Muscle layer of duodenum (tissue), 2 donors: ENCODE measurements at regions not wholly inside any gene's neighbourhood (a gene's known extent, or its start where the extent isn't known, plus 50 kb on each side); places are given as distances from the start of the nearest gene placed in this dataset.

Source experiments
- H3K27ac ChIP-seq: one replicate; pipeline ENCODE4 v1.7.0; 2013; ENCODE audit warnings: mild to moderate bottlenecking, low read length
- H3K27me3 ChIP-seq: one replicate; pipeline ENCODE4 v1.7.0; 2013; ENCODE audit warnings: low read depth, mild to moderate bottlenecking, control low read depth, low read length
- H3K36me3 ChIP-seq, 2 donors: one replicate each; pipeline ENCODE4 v1.7.0; 2013; ENCODE audit warnings: low read length in 2 of 2, control low read depth in 1 of 2, mild to moderate bottlenecking in 1 of 2; ENCODE audit not compliant: insufficient read depth in 2 of 2, control insufficient read depth in 1 of 2
- H3K4me1 ChIP-seq, 2 donors: one replicate each; pipeline ENCODE4 v1.7.0; 2013; ENCODE audit warnings: low read length in 2 of 2, mild to moderate bottlenecking in 2 of 2, control low read depth in 1 of 2, moderate library complexity in 1 of 2; ENCODE audit not compliant: insufficient read depth in 2 of 2, control insufficient read depth in 1 of 2
- H3K4me3 ChIP-seq, 2 donors: one replicate each; pipeline ENCODE4 v1.7.0; 2013; ENCODE audit warnings: low read length in 2 of 2, low read depth in 1 of 2, mild to moderate bottlenecking in 1 of 2
- H3K9me3 ChIP-seq, 2 donors: one replicate each; pipeline ENCODE4 v1.7.0; 2013; ENCODE audit warnings: low read length in 2 of 2, control low read depth in 1 of 2, mild to moderate bottlenecking in 1 of 2; ENCODE audit not compliant: control insufficient read depth in 1 of 2
- donor health status: healthy.

- Histone ChIP-seq H3K9me3 (peaks cover 0 to 15% of the 10 kb centered on the region in 2 donors), H3K36me3 (no peaks in the 10 kb centered on the region), H3K27ac (no peak overlapping the region), H3K4me1 (no peaks in the 10 kb centered on the region), H3K27me3 (no peaks in the 10 kb centered on the region), H3K4me3 (no peak overlapping the region)
Observed at GRCh38 chr2:52745144-52745543, 1022.5 kb upstream of the CHAC2 start.

- H3K4me3 ChIP-seq: no peak overlapping the region
Observed at GRCh38 chr2:52732849-52733395, 1034.7 kb upstream of the CHAC2 start.

GRCh38 chr2:52724585-52724984 is 1043.0 kb upstream of the CHAC2 start:
- Histone ChIP-seq H3K27ac (no peak overlapping the region), H3K4me3 (no peak overlapping the region), H3K4me1 (no peaks in the 10 kb centered on the region), H3K36me3 (no peaks in the 10 kb centered on the region), H3K27me3 (no peaks in the 10 kb centered on the region), H3K9me3 (peaks cover 0 to 2% of the 10 kb centered on the region in 2 donors)

More at GRCh38 chr2:52732849-52733395, 1034.7 kb upstream of the CHAC2 start:
- no peaks in the 10 kb centered on the region for H3K36me3 ChIP-seq
- H3K9me3 ChIP-seq: peaks cover 0 to 2% of the 10 kb centered on the region in 2 donors
- no peaks in the 10 kb centered on the region for H3K4me1 ChIP-seq
- H3K27me3 ChIP-seq: no peaks in the 10 kb centered on the region
- H3K27ac ChIP-seq: no peak overlapping the region

- Histone ChIP-seq H3K36me3 (no peaks in the 10 kb centered on the region), H3K27ac (no peak overlapping the region), H3K9me3 (no peaks in the 10 kb centered on the region), H3K27me3 (no peaks in the 10 kb centered on the region), H3K4me3 (no peak overlapping the region), H3K4me1 (no peaks in the 10 kb centered on the region)
Observed at GRCh38 chr2:52717836-52718235, 1049.8 kb upstream of the CHAC2 start.

- H3K27ac ChIP-seq: no peak overlapping the region
- no peaks in the 10 kb centered on the region for H3K4me1 ChIP-seq
- no peaks in the 10 kb centered on the region for H3K27me3 ChIP-seq
- no peak overlapping the region for H3K4me3 ChIP-seq
- no peaks in the 10 kb centered on the region for H3K9me3 ChIP-seq
- H3K36me3 ChIP-seq: no peaks in the 10 kb centered on the region
Observed at GRCh38 chr2:52710810-52711618, 1056.6 kb upstream of the CHAC2 start.

GRCh38 chr2:52704251-52704650 is 1063.4 kb upstream of the CHAC2 start:
- H3K9me3 ChIP-seq: no peaks in the 10 kb centered on the region
- no peak overlapping the region for H3K27ac ChIP-seq
- no peaks in the 10 kb centered on the region for H3K27me3 ChIP-seq
- H3K4me1 ChIP-seq: peaks cover 0 to 5% of the 10 kb centered on the region in 2 donors
- H3K36me3 ChIP-seq: no peaks in the 10 kb centered on the region
- no peak overlapping the region for H3K4me3 ChIP-seq

- no peak overlapping the region for H3K27ac ChIP-seq
- H3K27me3 ChIP-seq: no peaks in the 10 kb centered on the region
- H3K4me3 ChIP-seq: no peak overlapping the region
- no peaks in the 10 kb centered on the region for H3K9me3 ChIP-seq
- H3K4me1 ChIP-seq: peaks cover 0 to 5% of the 10 kb centered on the region in 2 donors
- H3K36me3 ChIP-seq: no peaks in the 10 kb centered on the region
Observed at GRCh38 chr2:52703004-52703403, 1064.6 kb upstream of the CHAC2 start.

GRCh38 chr2:52698408-52698807 is 1069.2 kb upstream of the CHAC2 start:
- H3K27me3 ChIP-seq: no peaks in the 10 kb centered on the region
- no peaks in the 10 kb centered on the region for H3K36me3 ChIP-seq
- no peak overlapping the region for H3K27ac ChIP-seq
- H3K4me1 ChIP-seq: peaks cover 0 to 5% of the 10 kb centered on the region in 2 donors
- no peak overlapping the region for H3K4me3 ChIP-seq
- no peaks in the 10 kb centered on the region for H3K9me3 ChIP-seq

GRCh38 chr2:52697690-52698089 is 1069.9 kb upstream of the CHAC2 start:
- H3K4me3 ChIP-seq: no peak overlapping the region
- H3K4me1 ChIP-seq: no peaks in the 10 kb centered on the region
- H3K36me3 ChIP-seq: no peaks in the 10 kb centered on the region
- H3K27me3 ChIP-seq: no peaks in the 10 kb centered on the region
- H3K27ac ChIP-seq: no peak overlapping the region
- no peaks in the 10 kb centered on the region for H3K9me3 ChIP-seq

GRCh38 chr2:52695731-52696130 is 1071.9 kb upstream of the CHAC2 start:
- no peak overlapping the region for H3K27ac ChIP-seq
- no peaks in the 10 kb centered on the region for H3K27me3 ChIP-seq
- H3K4me1 ChIP-seq: no peaks in the 10 kb centered on the region
- H3K4me3 ChIP-seq: no peak overlapping the region
- H3K36me3 ChIP-seq: no peaks in the 10 kb centered on the region
- H3K9me3 ChIP-seq: no peaks in the 10 kb centered on the region

GRCh38 chr2:52686935-52687334 is 1080.7 kb upstream of the CHAC2 start:
- H3K4me1 ChIP-seq: no peaks in the 10 kb centered on the region
- H3K9me3 ChIP-seq: peaks cover 4 to 15% of the 10 kb centered on the region in 2 donors
- no peaks in the 10 kb centered on the region for H3K27me3 ChIP-seq
- no peak overlapping the region for H3K4me3 ChIP-seq
- H3K36me3 ChIP-seq: no peaks in the 10 kb centered on the region
- no peak overlapping the region for H3K27ac ChIP-seq
